HEK293 (cell line): ENCODE measurements at regions not wholly inside any gene's neighbourhood (a gene's known extent, or its start where the extent isn't known, plus 50 kb on each side); places are given as distances from the start of the nearest gene placed in this dataset.
A peak's percentile ranks its signal among the peaks of the same experiment; 100 is the strongest.

Source experiments
- BCL11A ChIP-seq: fragments of 450-650 bp; formaldehyde crosslinking; IDR thresholded peaks from 2 replicates; pipeline ENCODE4 v1.5.1; 2016; ENCODE audit warnings: low read depth, missing biosample characterization, missing genetic modification characterization
- GLI4 ChIP-seq: fragments of 450-650 bp; formaldehyde crosslinking; IDR thresholded peaks from 2 replicates; pipeline ENCODE4 v1.5.1; 2016; ENCODE audit warnings: missing biosample characterization, missing genetic modification characterization
- GLIS1 ChIP-seq: fragments of 450-650 bp; formaldehyde crosslinking; IDR thresholded peaks from 2 replicates; pipeline ENCODE4 v1.5.1; 2016; ENCODE audit warnings: missing biosample characterization, missing genetic modification characterization
- HIC1 ChIP-seq: fragments of 450-650 bp; formaldehyde crosslinking; IDR thresholded peaks from 2 replicates; pipeline ENCODE4 v1.5.1; 2016; ENCODE audit warnings: missing biosample characterization, missing genetic modification characterization
- HOXD13 ChIP-seq: sonication (generic); formaldehyde crosslinking; IDR thresholded peaks from 2 replicates; pipeline ENCODE4 v1.8.0; 2022; ENCODE audit warnings: missing genetic modification reagents, borderline replicate concordance
- KLF10 ChIP-seq: fragments of 450-650 bp; IDR thresholded peaks from 2 replicates; pipeline ENCODE4 v1.5.1; 2018; ENCODE audit warnings: missing biosample characterization, mild to moderate bottlenecking, missing genetic modification characterization
- MZF1 ChIP-seq: fragments of 450-650 bp; formaldehyde crosslinking; IDR thresholded peaks from 2 replicates; pipeline ENCODE4 v1.5.1; 2017; ENCODE audit warnings: missing biosample characterization, missing genetic modification characterization, borderline replicate concordance
- OSR2 ChIP-seq: fragments of 450-650 bp; formaldehyde crosslinking; IDR thresholded peaks from 2 replicates; pipeline ENCODE4 v1.5.1; 2016; ENCODE audit warnings: missing biosample characterization, missing genetic modification characterization
- SETDB1 ChIP-seq: IDR thresholded peaks from one replicate; pipeline ENCODE4 v1.6.1; 2017; ENCODE audit warnings: mild to moderate bottlenecking, low read length, moderate library complexity, mixed read lengths; ENCODE audit not compliant: insufficient read length
- SP7 ChIP-seq: fragments of 450-650 bp; formaldehyde crosslinking; IDR thresholded peaks from 2 replicates; pipeline ENCODE4 v1.5.1; 2016; ENCODE audit warnings: missing biosample characterization, missing genetic modification characterization
- ZBTB17 ChIP-seq: fragments of 450-650 bp; formaldehyde crosslinking; IDR thresholded peaks from 2 replicates; pipeline ENCODE4 v1.5.1; 2016; ENCODE audit warnings: missing biosample characterization, missing genetic modification characterization
- ZBTB6 ChIP-seq: fragments of 450-650 bp; formaldehyde crosslinking; IDR thresholded peaks from 2 replicates; pipeline ENCODE4 v1.5.1; 2017; ENCODE audit warnings: missing biosample characterization, missing genetic modification characterization
- ZEB2 ChIP-seq: fragments of 450-650 bp; formaldehyde crosslinking; IDR thresholded peaks from 2 replicates; pipeline ENCODE4 v1.5.1; 2016; ENCODE audit warnings: missing biosample characterization, missing genetic modification characterization
- ZNF184 ChIP-seq: fragments of 450-650 bp; IDR thresholded peaks from 2 replicates; pipeline ENCODE4 v1.5.1; 2018; ENCODE audit warnings: missing biosample characterization, mild to moderate bottlenecking, missing genetic modification characterization
- ZNF214 ChIP-seq: fragments of 450-650 bp; formaldehyde crosslinking; IDR thresholded peaks from 2 replicates; pipeline ENCODE4 v1.5.1; 2017; ENCODE audit warnings: missing biosample characterization, mild to moderate bottlenecking, missing genetic modification characterization, borderline replicate concordance
- ZNF26 ChIP-seq: fragments of 450-650 bp; formaldehyde crosslinking; IDR thresholded peaks from 2 replicates; pipeline ENCODE4 v1.5.1; 2016; ENCODE audit warnings: missing biosample characterization, missing genetic modification characterization
- ZNF350 ChIP-seq: fragments of 450-650 bp; formaldehyde crosslinking; IDR thresholded peaks from 2 replicates; pipeline ENCODE4 v1.5.0; 2017; ENCODE audit warnings: missing biosample characterization, mild to moderate bottlenecking, missing genetic modification characterization
- ZNF366 ChIP-seq: fragments of 450-650 bp; formaldehyde crosslinking; conservative IDR thresholded peaks from 2 replicates; pipeline ENCODE4 v1.5.1; 2016; ENCODE audit warnings: missing biosample characterization, missing genetic modification characterization
- ZNF423 ChIP-seq: fragments of 450-650 bp; formaldehyde crosslinking; IDR thresholded peaks from 2 replicates; pipeline ENCODE4 v1.5.1; 2016; ENCODE audit warnings: missing biosample characterization, missing genetic modification characterization
- ZNF488 ChIP-seq: fragments of 450-650 bp; formaldehyde crosslinking; IDR thresholded peaks from 2 replicates; pipeline ENCODE4 v1.5.1; 2016; ENCODE audit warnings: missing biosample characterization, missing genetic modification characterization
- ZNF513 ChIP-seq: fragments of 450-650 bp; IDR thresholded peaks from 2 replicates; pipeline ENCODE4 v1.5.1; 2018; ENCODE audit warnings: missing biosample characterization, missing genetic modification characterization
- ZNF514 ChIP-seq: fragments of 450-650 bp; formaldehyde crosslinking; IDR thresholded peaks from 2 replicates; pipeline ENCODE4 v1.5.1; 2016; ENCODE audit warnings: missing biosample characterization, missing genetic modification characterization
- ZNF549 ChIP-seq: fragments of 450-650 bp; IDR thresholded peaks from 2 replicates; pipeline ENCODE4 v1.5.1; 2018; ENCODE audit warnings: missing biosample characterization, missing genetic modification characterization, mild to moderate bottlenecking, inconsistent platforms, moderate library complexity
- ZNF558 ChIP-seq: fragments of 450-650 bp; formaldehyde crosslinking; IDR thresholded peaks from 2 replicates; pipeline ENCODE4 v1.5.1; 2016; ENCODE audit warnings: missing biosample characterization, missing genetic modification characterization
- ZNF571 ChIP-seq: fragments of 450-650 bp; formaldehyde crosslinking; IDR thresholded peaks from 2 replicates; pipeline ENCODE4 v1.5.0; 2017; ENCODE audit warnings: missing biosample characterization, missing genetic modification characterization
- ZNF600 ChIP-seq: fragments of 450-650 bp; formaldehyde crosslinking; IDR thresholded peaks from 2 replicates; pipeline ENCODE4 v1.5.1; 2016; ENCODE audit warnings: missing biosample characterization, missing genetic modification characterization
- ZNF629 ChIP-seq: fragments of 450-650 bp; formaldehyde crosslinking; IDR thresholded peaks from 2 replicates; pipeline ENCODE4 v1.5.1; 2017; ENCODE audit warnings: missing biosample characterization, missing genetic modification characterization
- ZNF664 ChIP-seq: fragments of 450-650 bp; formaldehyde crosslinking; IDR thresholded peaks from 2 replicates; pipeline ENCODE4 v1.5.1; 2016; ENCODE audit warnings: missing biosample characterization, missing genetic modification characterization
- ZNF747 ChIP-seq: fragments of 450-650 bp; formaldehyde crosslinking; IDR thresholded peaks from 2 replicates; pipeline ENCODE4 v1.5.1; 2016; ENCODE audit warnings: missing biosample characterization, missing genetic modification characterization
- ZNF76 ChIP-seq: fragments of 450-650 bp; formaldehyde crosslinking; IDR thresholded peaks from 2 replicates; pipeline ENCODE4; 2016; ENCODE audit warnings: low read depth, missing biosample characterization, missing genetic modification characterization, borderline replicate concordance
- ZNF792 ChIP-seq: fragments of 450-650 bp; formaldehyde crosslinking; IDR thresholded peaks from 2 replicates; pipeline ENCODE4 v1.5.1; 2016; ENCODE audit warnings: missing biosample characterization, missing genetic modification characterization
- ZNF843 ChIP-seq: fragments of 450-650 bp; formaldehyde crosslinking; IDR thresholded peaks from 2 replicates; pipeline ENCODE4 v1.5.1; 2016; ENCODE audit warnings: missing biosample characterization, missing genetic modification characterization
- ZSCAN16 ChIP-seq: fragments of 450-650 bp; formaldehyde crosslinking; IDR thresholded peaks from 2 replicates; pipeline ENCODE4 v1.5.1; 2016; ENCODE audit warnings: missing biosample characterization, missing genetic modification characterization
- ZSCAN18 ChIP-seq: fragments of 450-650 bp; formaldehyde crosslinking; IDR thresholded peaks from 2 replicates; pipeline ENCODE4 v1.5.1; 2016; ENCODE audit warnings: missing biosample characterization, missing genetic modification characterization

- TF ChIP-seq ZNF26 (no peak), ZBTB17 (tag by site-specific recombination) (peak; percentile 56; the same call in 1 of the 2 replicates), ZSCAN18 (tag by site-specific recombination) (no peak), ZNF366 (tag by site-specific recombination) (peak; percentile 70), ZNF488 (tag by site-specific recombination) (no peak), HOXD13 (CRISPR knock-in tag) (no peak), ZNF571 (no peak), ZNF843 (tag by site-specific recombination) (no peak), ZNF549 (no peak), ZNF423 (no peak), ZNF792 (tag by site-specific recombination) (no peak), GLIS1 (tag by site-specific recombination) (peak; percentile 58), ZBTB6 (0 out of 2 replicates have a peak, but pooled peaks have one; percentile 7), ZSCAN16 (tag by site-specific recombination) (no peak), ZNF747 (no peak), ZNF214 (tag by site-specific recombination) (no peak), ZNF600 (tag by site-specific recombination) (peak; percentile 70), SETDB1 (no peak), HIC1 (tag by site-specific recombination) (peak; percentile 83), ZNF629 (tag by site-specific recombination) (peak; percentile 62), ZNF350 (tag by site-specific recombination) (no peak), ZNF76 (tag by site-specific recombination) (no peak), ZNF514 (no peak), BCL11A (tag by site-specific recombination) (0 out of 2 replicates have a peak, but pooled peaks have one; percentile 18), GLI4 (tag by site-specific recombination) (no peak), ZNF184 (no peak), ZNF558 (tag by site-specific recombination) (no peak), SP7 (tag by site-specific recombination) (0 out of 2 replicates have a peak, but pooled peaks have one; percentile 18), MZF1 (no peak), ZEB2 (tag by site-specific recombination) (peak; percentile 51; the same call in 1 of the 2 replicates), ZNF664 (tag by site-specific recombination) (no peak), KLF10 (tag by site-specific recombination) (peak; percentile 67; the same call in 1 of the 2 replicates), ZNF513 (tag by site-specific recombination) (no peak), OSR2 (tag by site-specific recombination) (peak; percentile 68)
Observed at GRCh38 chr10:43854007-43854406, 205.3 kb upstream of the ZNF32 start (continued).
